Osteoblast (primary cell): ENCODE measurements at regions not wholly inside any gene's neighbourhood (a gene's known extent, or its start where the extent isn't known, plus 50 kb on each side); places are given as distances from the start of the nearest gene placed in this dataset.

ENCODE experiments used
- DNase-seq: peaks from one replicate; pipeline ENCODE4 v3.0.0; 2011; ENCODE audit warnings: low spot score, mixed read lengths; ENCODE audit not compliant: insufficient read length; ENCODE audit errors: missing footprints
- H2AFZ ChIP-seq: 2 replicates; pipeline ENCODE4 v1.6.0; 2011; ENCODE audit warnings: mild to moderate bottlenecking, low read length
- H3K27ac ChIP-seq: 2 replicates; pipeline ENCODE4 v1.5.1; 2011; ENCODE audit warnings: mild to moderate bottlenecking, low read depth, low read length, moderate library complexity
- H3K27me3 ChIP-seq: 2 replicates; pipeline ENCODE4 v1.6.0; 2012; ENCODE audit warnings: mild to moderate bottlenecking, control low read depth, inconsistent platforms, low read length, moderate library complexity; ENCODE audit not compliant: insufficient read depth
- H3K36me3 ChIP-seq: 2 replicates; pipeline ENCODE4 v1.5.1; 2011; ENCODE audit warnings: mild to moderate bottlenecking, low read length, control low read depth, moderate library complexity; ENCODE audit not compliant: insufficient read depth
- H3K4me1 ChIP-seq: 2 replicates; pipeline ENCODE4 v1.5.1; 2011; ENCODE audit warnings: mild to moderate bottlenecking, low read length, control low read depth, moderate library complexity; ENCODE audit not compliant: insufficient read depth
- H3K4me2 ChIP-seq: 2 replicates; pipeline ENCODE4 v1.6.0; 2011; ENCODE audit warnings: mild to moderate bottlenecking, low read length; ENCODE audit not compliant: insufficient read depth
- H3K4me3 ChIP-seq: fragments of 200-600 bp; sonication (generic); 3 replicates; pipeline ENCODE4 v1.5.1; 2012; ENCODE audit warnings: mild to moderate bottlenecking, low read length, inconsistent platforms; ENCODE audit not compliant: insufficient read depth
- H3K79me2 ChIP-seq: 2 replicates; pipeline ENCODE4 v1.6.0; 2012; ENCODE audit warnings: mild to moderate bottlenecking, low read length, control low read depth, inconsistent platforms; ENCODE audit not compliant: insufficient read depth
- H3K9me3 ChIP-seq: 2 replicates; pipeline ENCODE4 v1.5.1; 2011; ENCODE audit warnings: low read depth, low read length, control low read depth
- H4K20me1 ChIP-seq: 2 replicates; pipeline ENCODE4 v1.6.0; 2012; ENCODE audit warnings: mild to moderate bottlenecking, low read length, control low read depth; ENCODE audit not compliant: insufficient read depth
- CTCF ChIP-seq: IDR thresholded peaks from 2 replicates; pipeline ENCODE4 v1.5.1; 2011; ENCODE audit warnings: mild to moderate bottlenecking, low read depth, low read length, moderate library complexity; ENCODE audit errors: extremely low read depth

- H3K27ac ChIP-seq: no peak overlapping the region
- TF ChIP-seq CTCF: no peak
- no peak overlapping the region for H3K4me2 ChIP-seq
Observed at GRCh38 chr9:30943446-30944224, 1440.8 kb upstream of the ACO1 start.

DNA sequence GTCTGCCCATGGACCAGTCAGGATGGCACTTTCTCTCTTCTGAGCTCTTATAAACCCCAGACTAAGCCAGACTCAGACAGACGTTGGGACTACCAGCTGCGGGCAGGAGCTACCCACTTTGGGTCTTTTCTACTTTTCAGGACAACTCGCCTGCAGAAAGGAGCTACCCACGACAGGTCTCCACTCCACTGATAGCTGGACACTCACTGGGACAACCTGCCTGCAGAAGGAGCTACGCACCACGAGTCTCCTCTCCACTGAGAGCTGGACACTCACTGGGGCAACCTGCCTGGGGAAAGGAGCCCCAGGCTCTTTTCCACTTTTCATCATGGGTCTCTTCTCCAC lies 1440.2 kb upstream of the ACO1 start:
- no peak for TF ChIP-seq CTCF
- H4K20me1 ChIP-seq: no peaks in the 10 kb centered on the region
- no peak for DNase-seq
- peaks cover 3% of the 10 kb centered on the region for H3K9me3 ChIP-seq
- no peak overlapping the region for H3K27ac ChIP-seq
- H2AFZ ChIP-seq: no peak overlapping the region
- H3K36me3 ChIP-seq: no peaks in the 10 kb centered on the region
- H3K4me3 ChIP-seq: no peak overlapping the region
- no peaks in the 10 kb centered on the region for H3K27me3 ChIP-seq
- H3K4me1 ChIP-seq: no peaks in the 10 kb centered on the region
- H3K79me2 ChIP-seq: no peaks in the 10 kb centered on the region
- H3K4me2 ChIP-seq: no peak overlapping the region

More at GRCh38 chr9:30943446-30944224, 1440.8 kb upstream of the ACO1 start:
- Histone ChIP-seq H3K27me3 (no peaks in the 10 kb centered on the region), H3K9me3 (no peaks in the 10 kb centered on the region), H3K79me2 (no peaks in the 10 kb centered on the region), H4K20me1 (no peaks in the 10 kb centered on the region), H2AFZ (no peak overlapping the region), H3K4me1 (no peaks in the 10 kb centered on the region), H3K4me3 (no peak overlapping the region), H3K36me3 (no peaks in the 10 kb centered on the region)
- no peak for DNase-seq

DNA sequence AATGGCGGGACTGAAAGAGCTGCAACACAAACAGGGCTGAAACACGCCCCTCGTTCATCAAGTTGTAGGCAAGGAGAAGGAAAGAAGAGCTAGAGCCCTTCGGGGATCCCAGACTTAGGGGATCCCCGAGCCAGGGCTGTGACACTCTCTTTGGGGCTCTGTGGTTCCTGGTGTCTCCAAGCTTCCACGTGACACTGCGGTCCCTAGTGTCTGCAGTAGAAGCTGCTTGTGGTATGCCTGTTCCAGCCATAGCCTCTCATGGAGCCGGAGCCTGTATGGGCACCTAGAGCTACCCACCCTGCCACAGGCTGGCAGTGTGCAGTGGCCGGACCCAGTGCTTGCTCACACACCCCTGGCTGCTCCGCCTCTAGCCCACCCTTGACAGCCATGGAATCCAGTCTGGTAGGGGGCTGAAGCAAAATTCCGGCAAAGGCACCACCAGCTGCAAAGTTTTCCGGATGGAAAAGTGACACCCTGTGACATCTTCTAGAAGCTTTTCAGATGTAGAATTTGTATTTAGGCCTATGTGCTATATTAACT lies 1439.6 kb upstream of the ACO1 start:
- no peak overlapping the region for H3K27ac ChIP-seq
- no peak overlapping the region for H3K4me2 ChIP-seq
- TF ChIP-seq CTCF: no peak
- H2AFZ ChIP-seq: no peak overlapping the region
- H3K36me3 ChIP-seq: no peaks in the 10 kb centered on the region
- no peaks in the 10 kb centered on the region for H3K79me2 ChIP-seq
- H3K27me3 ChIP-seq: no peaks in the 10 kb centered on the region
- no peak for DNase-seq
- H4K20me1 ChIP-seq: no peaks in the 10 kb centered on the region
- no peak overlapping the region for H3K4me3 ChIP-seq
- H3K9me3 ChIP-seq: peaks cover 3% of the 10 kb centered on the region
- no peaks in the 10 kb centered on the region for H3K4me1 ChIP-seq

GRCh38 chr9:30964332-30964731 lies 1420.1 kb upstream of the ACO1 start:
- Histone ChIP-seq H3K4me1 (no peaks in the 10 kb centered on the region), H2AFZ (no peak overlapping the region), H3K36me3 (no peaks in the 10 kb centered on the region), H3K27me3 (no peaks in the 10 kb centered on the region), H3K27ac (no peak overlapping the region), H3K4me2 (no peak overlapping the region), H3K79me2 (no peaks in the 10 kb centered on the region), H3K4me3 (no peak overlapping the region), H4K20me1 (no peaks in the 10 kb centered on the region), H3K9me3 (no peaks in the 10 kb centered on the region)
- no peak for TF ChIP-seq CTCF
- DNase-seq: no peak
